Osteoblast (primary cell): ENCODE measurements at regions not wholly inside any gene's neighbourhood (a gene's known extent, or its start where the extent isn't known, plus 50 kb on each side); places are given as distances from the start of the nearest gene placed in this dataset.

ENCODE experiments used
- DNase-seq: peaks from one replicate; pipeline ENCODE4 v3.0.0; 2011; ENCODE audit warnings: low spot score, mixed read lengths; ENCODE audit not compliant: insufficient read length; ENCODE audit errors: missing footprints
- H2AFZ ChIP-seq: 2 replicates; pipeline ENCODE4 v1.6.0; 2011; ENCODE audit warnings: mild to moderate bottlenecking, low read length
- H3K27ac ChIP-seq: 2 replicates; pipeline ENCODE4 v1.5.1; 2011; ENCODE audit warnings: mild to moderate bottlenecking, low read depth, low read length, moderate library complexity
- H3K27me3 ChIP-seq: 2 replicates; pipeline ENCODE4 v1.6.0; 2012; ENCODE audit warnings: mild to moderate bottlenecking, control low read depth, inconsistent platforms, low read length, moderate library complexity; ENCODE audit not compliant: insufficient read depth
- H3K36me3 ChIP-seq: 2 replicates; pipeline ENCODE4 v1.5.1; 2011; ENCODE audit warnings: mild to moderate bottlenecking, low read length, control low read depth, moderate library complexity; ENCODE audit not compliant: insufficient read depth
- H3K4me1 ChIP-seq: 2 replicates; pipeline ENCODE4 v1.5.1; 2011; ENCODE audit warnings: mild to moderate bottlenecking, low read length, control low read depth, moderate library complexity; ENCODE audit not compliant: insufficient read depth
- H3K4me2 ChIP-seq: 2 replicates; pipeline ENCODE4 v1.6.0; 2011; ENCODE audit warnings: mild to moderate bottlenecking, low read length; ENCODE audit not compliant: insufficient read depth
- H3K4me3 ChIP-seq: fragments of 200-600 bp; sonication (generic); 3 replicates; pipeline ENCODE4 v1.5.1; 2012; ENCODE audit warnings: mild to moderate bottlenecking, low read length, inconsistent platforms; ENCODE audit not compliant: insufficient read depth
- H3K79me2 ChIP-seq: 2 replicates; pipeline ENCODE4 v1.6.0; 2012; ENCODE audit warnings: mild to moderate bottlenecking, low read length, control low read depth, inconsistent platforms; ENCODE audit not compliant: insufficient read depth
- H3K9me3 ChIP-seq: 2 replicates; pipeline ENCODE4 v1.5.1; 2011; ENCODE audit warnings: low read depth, low read length, control low read depth
- H4K20me1 ChIP-seq: 2 replicates; pipeline ENCODE4 v1.6.0; 2012; ENCODE audit warnings: mild to moderate bottlenecking, low read length, control low read depth; ENCODE audit not compliant: insufficient read depth
- TF ChIP-seq, protein P1 (sequence below): IDR thresholded peaks from 2 replicates; pipeline ENCODE4 v1.5.1; 2011; ENCODE audit warnings: mild to moderate bottlenecking, low read depth, low read length, moderate library complexity; ENCODE audit errors: extremely low read depth

- no peaks in the 10 kb centered on the region for H3K36me3 ChIP-seq
- H3K79me2 ChIP-seq, result no peaks in the 10 kb centered on the region
- H3K4me3 ChIP-seq, result no peak overlapping the region
- TF ChIP-seq, protein P1, sequence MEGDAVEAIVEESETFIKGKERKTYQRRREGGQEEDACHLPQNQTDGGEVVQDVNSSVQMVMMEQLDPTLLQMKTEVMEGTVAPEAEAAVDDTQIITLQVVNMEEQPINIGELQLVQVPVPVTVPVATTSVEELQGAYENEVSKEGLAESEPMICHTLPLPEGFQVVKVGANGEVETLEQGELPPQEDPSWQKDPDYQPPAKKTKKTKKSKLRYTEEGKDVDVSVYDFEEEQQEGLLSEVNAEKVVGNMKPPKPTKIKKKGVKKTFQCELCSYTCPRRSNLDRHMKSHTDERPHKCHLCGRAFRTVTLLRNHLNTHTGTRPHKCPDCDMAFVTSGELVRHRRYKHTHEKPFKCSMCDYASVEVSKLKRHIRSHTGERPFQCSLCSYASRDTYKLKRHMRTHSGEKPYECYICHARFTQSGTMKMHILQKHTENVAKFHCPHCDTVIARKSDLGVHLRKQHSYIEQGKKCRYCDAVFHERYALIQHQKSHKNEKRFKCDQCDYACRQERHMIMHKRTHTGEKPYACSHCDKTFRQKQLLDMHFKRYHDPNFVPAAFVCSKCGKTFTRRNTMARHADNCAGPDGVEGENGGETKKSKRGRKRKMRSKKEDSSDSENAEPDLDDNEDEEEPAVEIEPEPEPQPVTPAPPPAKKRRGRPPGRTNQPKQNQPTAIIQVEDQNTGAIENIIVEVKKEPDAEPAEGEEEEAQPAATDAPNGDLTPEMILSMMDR, result no peak
- H3K4me2 ChIP-seq, result no peak overlapping the region
- H2AFZ ChIP-seq, result no peak overlapping the region
- no peaks in the 10 kb centered on the region for H3K9me3 ChIP-seq
- H3K4me1 ChIP-seq, result no peaks in the 10 kb centered on the region
- H3K27ac ChIP-seq, result no peak overlapping the region
- no peaks in the 10 kb centered on the region for H4K20me1 ChIP-seq
- DNase-seq, result no peak
- no peaks in the 10 kb centered on the region for H3K27me3 ChIP-seq
Observed at GRCh38 chr2:116222793-116223192, 1591.7 kb upstream of the DDX18 start.

GRCh38 chr2:116223912-116224311, 1590.6 kb upstream of the DDX18 start:
- H3K36me3 ChIP-seq, result no peaks in the 10 kb centered on the region
- H3K4me1 ChIP-seq, result no peaks in the 10 kb centered on the region
- no peaks in the 10 kb centered on the region for H3K79me2 ChIP-seq
- H2AFZ ChIP-seq, result no peak overlapping the region
- no peak overlapping the region for H3K4me3 ChIP-seq
- no peak overlapping the region for H3K27ac ChIP-seq
- TF ChIP-seq, protein P1, result no peak
- H3K27me3 ChIP-seq, result no peaks in the 10 kb centered on the region
- no peaks in the 10 kb centered on the region for H3K9me3 ChIP-seq
- no peak overlapping the region for H3K4me2 ChIP-seq
- H4K20me1 ChIP-seq, result no peaks in the 10 kb centered on the region
- DNase-seq, result no peak

GRCh38 chr2:116224610-116225009, 1589.9 kb upstream of the DDX18 start:
- no peaks in the 10 kb centered on the region for H4K20me1 ChIP-seq
- TF ChIP-seq, protein P1, result no peak
- H3K79me2 ChIP-seq, result no peaks in the 10 kb centered on the region
- H3K27ac ChIP-seq, result no peak overlapping the region
- no peak overlapping the region for H3K4me3 ChIP-seq
- H3K4me2 ChIP-seq, result no peak overlapping the region
- H3K4me1 ChIP-seq, result no peaks in the 10 kb centered on the region
- no peaks in the 10 kb centered on the region for H3K36me3 ChIP-seq
- no peak overlapping the region for H2AFZ ChIP-seq
- H3K27me3 ChIP-seq, result no peaks in the 10 kb centered on the region
- H3K9me3 ChIP-seq, result no peaks in the 10 kb centered on the region
- DNase-seq, result no peak

- TF ChIP-seq, protein P1, result no peak
- no peak overlapping the region for H3K27ac ChIP-seq
- H3K4me1 ChIP-seq, result no peaks in the 10 kb centered on the region
- H3K4me3 ChIP-seq, result no peak overlapping the region
- DNase-seq, result no peak
- no peaks in the 10 kb centered on the region for H4K20me1 ChIP-seq
- no peaks in the 10 kb centered on the region for H3K79me2 ChIP-seq
- H3K4me2 ChIP-seq, result no peak overlapping the region
- no peaks in the 10 kb centered on the region for H3K36me3 ChIP-seq
- H3K27me3 ChIP-seq, result no peaks in the 10 kb centered on the region
- H2AFZ ChIP-seq, result no peak overlapping the region
- peaks cover 1% of the 10 kb centered on the region for H3K9me3 ChIP-seq
Observed at GRCh38 chr2:116238511-116238910, 1576.0 kb upstream of the DDX18 start.
